ENCODE measurements at regions not wholly inside any gene's neighbourhood (a gene's known extent, or its start where the extent isn't known, plus 50 kb on each side); places are given as distances from the start of the nearest gene placed in this dataset. TPM values are rescaled to one million over a fixed set of nuclear protein-coding genes. Genes with fewer than 3 reads are reported as not detected.
"Not testable (repeated sequence)": the region's sequence is repeated elsewhere in the genome, so short reads cannot be mapped to it uniquely, and the experiment has no call there.

DNA sequence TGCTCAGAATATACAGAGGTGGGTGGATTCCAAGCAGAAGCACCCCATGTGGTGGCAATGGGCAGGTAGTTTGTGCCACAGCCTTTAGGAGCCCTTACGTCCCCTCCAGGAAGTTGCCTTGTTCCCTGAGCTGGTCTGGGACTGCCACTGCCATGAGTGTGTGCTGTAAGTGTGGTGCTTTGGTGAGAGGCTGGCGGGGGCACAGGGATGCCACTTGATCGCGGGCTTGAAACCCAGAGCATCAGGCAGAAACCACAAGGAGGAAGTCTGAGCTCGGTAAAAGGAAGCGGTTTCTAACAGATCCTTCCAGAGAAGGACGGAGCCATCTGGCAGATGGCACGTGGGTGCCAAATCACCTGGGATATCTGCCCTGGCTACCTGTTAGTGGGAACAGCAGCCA lies 221.3 kb downstream of the ZNF479 start:
- DNase-seq, H3K4me1 Mint-ChIP-seq, H3K27me3 Mint-ChIP-seq, H3K27ac Mint-ChIP-seq, H3K36me3 Mint-ChIP-seq, H3K9me3 Mint-ChIP-seq, ATAC-seq, H3K4me3 Mint-ChIP-seq, POLR2A ChIA-PET: not testable (repeated sequence)

DNA sequence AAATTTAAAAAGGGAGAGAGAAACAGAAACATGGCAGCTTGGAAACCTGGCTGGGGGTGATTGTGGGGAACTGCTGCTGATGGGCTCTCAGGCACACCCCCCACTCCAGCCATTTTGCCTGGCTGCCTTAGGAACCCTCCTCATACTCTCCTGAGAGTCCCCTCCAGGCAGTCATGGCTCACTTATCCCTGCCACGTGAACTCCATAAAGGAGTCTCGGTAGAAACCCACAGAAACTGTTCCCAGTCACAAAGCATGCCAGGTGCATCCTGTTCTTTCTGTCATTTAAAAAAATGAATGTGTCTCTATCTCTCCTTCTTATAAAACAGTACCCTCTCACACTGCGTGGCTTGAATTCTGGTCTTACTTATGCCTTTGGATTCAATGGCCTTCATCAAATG lies 242.8 kb downstream of the ZNF479 start:
- POLR2A ChIA-PET, H3K9me3 Mint-ChIP-seq, DNase-seq, H3K27me3 Mint-ChIP-seq, ATAC-seq, H3K36me3 Mint-ChIP-seq, H3K27ac Mint-ChIP-seq, H3K4me1 Mint-ChIP-seq, H3K4me3 Mint-ChIP-seq: not testable (repeated sequence)

DNA sequence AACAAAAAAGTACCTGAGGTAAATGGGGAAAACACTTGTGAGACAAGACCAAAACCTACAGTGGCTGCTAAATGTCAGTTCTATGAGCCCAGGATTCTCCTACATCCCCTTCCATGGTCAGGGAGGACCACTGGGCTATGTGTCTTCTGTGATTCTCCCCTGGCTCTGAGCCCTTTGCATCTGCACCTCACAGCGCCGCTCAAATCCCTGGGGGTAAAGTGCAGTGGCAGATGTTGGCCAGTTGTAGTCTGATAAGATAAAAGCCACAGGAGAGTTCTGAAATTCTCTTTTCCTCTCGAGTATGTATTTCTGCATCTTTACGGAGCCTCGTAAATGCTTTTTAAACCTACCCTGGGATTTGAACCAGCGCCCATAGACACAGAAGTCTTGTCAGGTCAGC lies 247.1 kb downstream of the ZNF479 start:
- H3K27ac Mint-ChIP-seq, H3K9me3 Mint-ChIP-seq, POLR2A ChIA-PET, H3K27me3 Mint-ChIP-seq, DNase-seq, H3K4me1 Mint-ChIP-seq, H3K36me3 Mint-ChIP-seq, H3K4me3 Mint-ChIP-seq, ATAC-seq: not testable (repeated sequence)

- H3K4me3 Mint-ChIP-seq, H3K9me3 Mint-ChIP-seq, ATAC-seq, H3K27me3 Mint-ChIP-seq, H3K36me3 Mint-ChIP-seq, POLR2A ChIA-PET, H3K27ac Mint-ChIP-seq, DNase-seq, H3K4me1 Mint-ChIP-seq: not testable (repeated sequence)
Observed at GRCh38 chr7:56882318-56882717, 249.9 kb downstream of the ZNF479 start.

Small RNAs in the stretch of these regions (microRNA-seq; reads per million reads assigned to microRNA genes)
- not detected for gene MIR4283-1 (ENCODE audit: borderline microRNAs expressed)

All from naive thymus-derived CD8-positive, alpha-beta T cell (primary cell).